Osteoblast (primary cell): ENCODE measurements at regions not wholly inside any gene's neighbourhood (a gene's known extent, or its start where the extent isn't known, plus 50 kb on each side); places are given as distances from the start of the nearest gene placed in this dataset.

Experiments
- DNase-seq: peaks from one replicate; pipeline ENCODE4 v3.0.0; 2011; ENCODE audit warnings: low spot score, mixed read lengths; ENCODE audit not compliant: insufficient read length; ENCODE audit errors: missing footprints
- H2AFZ ChIP-seq: 2 replicates; pipeline ENCODE4 v1.6.0; 2011; ENCODE audit warnings: mild to moderate bottlenecking, low read length
- H3K27ac ChIP-seq: 2 replicates; pipeline ENCODE4 v1.5.1; 2011; ENCODE audit warnings: mild to moderate bottlenecking, low read depth, low read length, moderate library complexity
- H3K27me3 ChIP-seq: 2 replicates; pipeline ENCODE4 v1.6.0; 2012; ENCODE audit warnings: mild to moderate bottlenecking, control low read depth, inconsistent platforms, low read length, moderate library complexity; ENCODE audit not compliant: insufficient read depth
- H3K36me3 ChIP-seq: 2 replicates; pipeline ENCODE4 v1.5.1; 2011; ENCODE audit warnings: mild to moderate bottlenecking, low read length, control low read depth, moderate library complexity; ENCODE audit not compliant: insufficient read depth
- H3K4me1 ChIP-seq: 2 replicates; pipeline ENCODE4 v1.5.1; 2011; ENCODE audit warnings: mild to moderate bottlenecking, low read length, control low read depth, moderate library complexity; ENCODE audit not compliant: insufficient read depth
- H3K4me2 ChIP-seq: 2 replicates; pipeline ENCODE4 v1.6.0; 2011; ENCODE audit warnings: mild to moderate bottlenecking, low read length; ENCODE audit not compliant: insufficient read depth
- H3K4me3 ChIP-seq: fragments of 200-600 bp; sonication (generic); 3 replicates; pipeline ENCODE4 v1.5.1; 2012; ENCODE audit warnings: mild to moderate bottlenecking, low read length, inconsistent platforms; ENCODE audit not compliant: insufficient read depth
- H3K79me2 ChIP-seq: 2 replicates; pipeline ENCODE4 v1.6.0; 2012; ENCODE audit warnings: mild to moderate bottlenecking, low read length, control low read depth, inconsistent platforms; ENCODE audit not compliant: insufficient read depth
- H3K9me3 ChIP-seq: 2 replicates; pipeline ENCODE4 v1.5.1; 2011; ENCODE audit warnings: low read depth, low read length, control low read depth
- H4K20me1 ChIP-seq: 2 replicates; pipeline ENCODE4 v1.6.0; 2012; ENCODE audit warnings: mild to moderate bottlenecking, low read length, control low read depth; ENCODE audit not compliant: insufficient read depth
- TF ChIP-seq, protein P1 (sequence below): IDR thresholded peaks from 2 replicates; pipeline ENCODE4 v1.5.1; 2011; ENCODE audit warnings: mild to moderate bottlenecking, low read depth, low read length, moderate library complexity; ENCODE audit errors: extremely low read depth

DNA sequence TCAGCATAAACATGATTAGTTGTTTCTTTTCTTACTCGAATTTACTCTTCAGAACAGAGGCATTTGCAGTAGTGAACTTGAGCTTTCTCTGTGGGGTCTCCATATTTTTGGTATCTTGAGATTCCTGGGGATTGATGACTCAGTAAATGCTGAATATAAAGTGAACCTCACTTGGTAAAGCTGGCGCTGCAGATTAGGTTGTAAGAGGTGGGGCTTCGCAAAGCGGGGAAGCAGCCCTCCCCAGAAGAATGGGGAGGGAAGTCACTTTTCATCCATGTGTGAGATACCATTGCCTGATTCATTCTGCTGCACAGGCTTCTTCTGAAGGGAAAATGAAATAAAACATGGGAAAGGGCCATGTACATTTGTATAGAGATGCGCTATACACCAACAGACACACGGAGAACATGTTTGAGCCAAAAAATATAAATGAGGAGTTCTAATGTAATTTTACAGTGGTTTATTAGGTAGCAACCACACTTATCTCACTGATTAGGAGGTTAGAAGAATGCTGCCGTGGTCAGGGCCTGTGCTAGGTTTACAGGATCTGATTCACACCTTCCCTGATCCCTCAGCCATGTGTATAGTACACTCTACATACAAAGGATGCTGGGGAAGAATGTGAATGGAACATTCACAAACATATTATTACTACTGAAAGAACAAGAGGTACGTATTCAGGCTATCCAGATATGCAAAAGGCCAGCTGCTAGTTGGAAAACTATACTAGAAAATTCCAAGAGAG is 63.5 kb downstream of the DNTTIP2 start:
- Histone ChIP-seq H2AFZ (no peak overlapping the region), H3K79me2 (no peaks in the 10 kb centered on the region), H3K4me1 (peaks cover 21% of the 10 kb centered on the region), H3K27ac (no peak overlapping the region), H3K9me3 (no peaks in the 10 kb centered on the region), H3K4me3 (no peak overlapping the region), H4K20me1 (no peaks in the 10 kb centered on the region), H3K4me2 (no peak overlapping the region), H3K27me3 (no peaks in the 10 kb centered on the region), H3K36me3 (no peaks in the 10 kb centered on the region)
- no peak for DNase-seq
- TF ChIP-seq, protein P1, sequence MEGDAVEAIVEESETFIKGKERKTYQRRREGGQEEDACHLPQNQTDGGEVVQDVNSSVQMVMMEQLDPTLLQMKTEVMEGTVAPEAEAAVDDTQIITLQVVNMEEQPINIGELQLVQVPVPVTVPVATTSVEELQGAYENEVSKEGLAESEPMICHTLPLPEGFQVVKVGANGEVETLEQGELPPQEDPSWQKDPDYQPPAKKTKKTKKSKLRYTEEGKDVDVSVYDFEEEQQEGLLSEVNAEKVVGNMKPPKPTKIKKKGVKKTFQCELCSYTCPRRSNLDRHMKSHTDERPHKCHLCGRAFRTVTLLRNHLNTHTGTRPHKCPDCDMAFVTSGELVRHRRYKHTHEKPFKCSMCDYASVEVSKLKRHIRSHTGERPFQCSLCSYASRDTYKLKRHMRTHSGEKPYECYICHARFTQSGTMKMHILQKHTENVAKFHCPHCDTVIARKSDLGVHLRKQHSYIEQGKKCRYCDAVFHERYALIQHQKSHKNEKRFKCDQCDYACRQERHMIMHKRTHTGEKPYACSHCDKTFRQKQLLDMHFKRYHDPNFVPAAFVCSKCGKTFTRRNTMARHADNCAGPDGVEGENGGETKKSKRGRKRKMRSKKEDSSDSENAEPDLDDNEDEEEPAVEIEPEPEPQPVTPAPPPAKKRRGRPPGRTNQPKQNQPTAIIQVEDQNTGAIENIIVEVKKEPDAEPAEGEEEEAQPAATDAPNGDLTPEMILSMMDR, result no peak

DNA sequence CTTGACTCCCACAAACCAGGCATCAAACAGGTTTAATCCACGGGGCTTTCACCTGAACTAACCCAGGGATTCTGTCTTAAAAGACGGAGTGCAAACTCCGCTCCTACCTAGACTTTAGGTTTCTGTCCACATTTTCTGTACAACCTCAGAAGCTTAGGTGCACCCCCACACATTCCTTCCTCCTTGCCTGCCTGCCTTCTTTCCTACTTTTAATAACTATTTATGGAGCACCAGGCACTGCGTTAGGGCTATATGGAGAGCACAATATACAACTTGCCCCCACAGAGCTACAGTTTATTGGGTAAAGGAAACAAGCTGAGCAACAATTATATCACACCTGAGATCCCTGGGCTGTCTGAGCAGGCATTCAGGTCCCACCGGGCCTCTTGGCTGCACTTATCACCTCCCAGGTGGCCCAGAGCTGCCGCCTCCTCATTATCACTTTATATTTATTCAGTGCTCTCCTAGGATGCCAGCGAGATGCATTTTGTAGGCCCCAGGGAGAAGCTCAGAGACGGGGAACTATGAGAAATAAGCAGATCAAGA is 64.1 kb downstream of the DNTTIP2 start:
- TF ChIP-seq, protein P1, result no peak
- DNase-seq, result no peak
- Histone ChIP-seq H3K4me1 (peaks cover 25% of the 10 kb centered on the region), H3K4me3 (no peak overlapping the region), H4K20me1 (no peaks in the 10 kb centered on the region), H3K79me2 (no peaks in the 10 kb centered on the region), H3K27ac (no peak overlapping the region), H3K27me3 (no peaks in the 10 kb centered on the region), H3K36me3 (no peaks in the 10 kb centered on the region), H2AFZ (no peak overlapping the region), H3K4me2 (no peak overlapping the region), H3K9me3 (no peaks in the 10 kb centered on the region)

- Histone ChIP-seq H3K4me3 (no peak overlapping the region), H4K20me1 (no peaks in the 10 kb centered on the region), H3K79me2 (no peaks in the 10 kb centered on the region), H3K4me1 (peaks cover 25% of the 10 kb centered on the region), H3K27ac (no peak overlapping the region), H2AFZ (no peak overlapping the region), H3K36me3 (no peaks in the 10 kb centered on the region), H3K9me3 (no peaks in the 10 kb centered on the region), H3K27me3 (no peaks in the 10 kb centered on the region), H3K4me2 (no peak overlapping the region)
- TF ChIP-seq, protein P1, result peak; percentile 99
- no peak for DNase-seq
These were observed 64.8 kb downstream of the DNTTIP2 start for GRCh38 chr1:93814059-93814794.

GRCh38 chr1:93813076-93813475 is 65.9 kb downstream of the DNTTIP2 start:
- H3K36me3 ChIP-seq, result no peaks in the 10 kb centered on the region
- H3K4me3 ChIP-seq, result no peak overlapping the region
- TF ChIP-seq, protein P1, result no peak
- H3K27me3 ChIP-seq, result no peaks in the 10 kb centered on the region
- H3K27ac ChIP-seq, result no peak overlapping the region
- H4K20me1 ChIP-seq, result no peaks in the 10 kb centered on the region
- H3K4me2 ChIP-seq, result no peak overlapping the region
- no peaks in the 10 kb centered on the region for H3K9me3 ChIP-seq
- DNase-seq, result no peak
- H3K79me2 ChIP-seq, result no peaks in the 10 kb centered on the region
- H2AFZ ChIP-seq, result no peak overlapping the region
- H3K4me1 ChIP-seq, result peaks cover 25% of the 10 kb centered on the region
